Trophoblast cell (in vitro differentiated cells and primary cell): ENCODE measurements at regions not wholly inside any gene's neighbourhood (a gene's known extent, or its start where the extent isn't known, plus 50 kb on each side); places are given as distances from the start of the nearest gene placed in this dataset.
A peak's percentile ranks its signal among the peaks of the same experiment; 100 is the strongest.
"Not testable (repeated sequence)": the region's sequence is repeated elsewhere in the genome, so short reads cannot be mapped to it uniquely, and the experiment has no call there.

Experiments
- DNase-seq, 2 donors: peaks; one replicate each; pipeline ENCODE4 v3.0.0-alpha.2; 2016
- H2AFZ ChIP-seq: 2 replicates; pipeline ENCODE4 v1.6.1; 2013; ENCODE audit warnings: low read length, moderate library complexity, mild to moderate bottlenecking; ENCODE audit not compliant: insufficient read depth, poor library complexity
- H2AK5ac ChIP-seq: 2 replicates; pipeline ENCODE4 v1.6.1; 2013; ENCODE audit warnings: mild to moderate bottlenecking, low read length
- H2BK120ac ChIP-seq: 2 replicates; pipeline ENCODE4 v1.6.1; 2013; ENCODE audit warnings: low read length, mild to moderate bottlenecking, moderate library complexity; ENCODE audit not compliant: insufficient read depth, poor library complexity
- H2BK12ac ChIP-seq: 2 replicates; pipeline ENCODE4 v1.6.1; 2013; ENCODE audit warnings: mild to moderate bottlenecking, low read length, moderate library complexity
- H2BK5ac ChIP-seq: 2 replicates; pipeline ENCODE4 v1.6.1; 2013; ENCODE audit warnings: low read length, low read depth, moderate library complexity, mild to moderate bottlenecking; ENCODE audit not compliant: poor library complexity
- H3K14ac ChIP-seq: 2 replicates; pipeline ENCODE4 v1.6.1; 2013; ENCODE audit warnings: mild to moderate bottlenecking, low read length
- H3K18ac ChIP-seq: 2 replicates; pipeline ENCODE4 v1.6.1; 2013; ENCODE audit warnings: mild to moderate bottlenecking, low read length
- H3K23ac ChIP-seq: 2 replicates; pipeline ENCODE4 v1.6.1; 2013; ENCODE audit warnings: low read length
- H3K27ac ChIP-seq: 2 replicates; pipeline ENCODE4 v1.5.1; 2013; ENCODE audit warnings: low read depth, mild to moderate bottlenecking, inconsistent platforms, low read length, moderate library complexity
- H3K27me3 ChIP-seq: 2 replicates; pipeline ENCODE4 v1.6.1; 2013; ENCODE audit warnings: inconsistent platforms, mild to moderate bottlenecking, low read length, moderate library complexity; ENCODE audit not compliant: insufficient read depth
- H3K36me3 ChIP-seq, 2 experiments: 1 replicate in 1 of 2; 2 replicates in 1 of 2; pipeline ENCODE4 v1.6.1; 2013; ENCODE audit warnings: low read length in 2 of 2, mild to moderate bottlenecking in 2 of 2, moderate library complexity in 1 of 2; ENCODE audit not compliant: insufficient read depth in 2 of 2, control insufficient read depth in 1 of 2
- H3K4ac ChIP-seq: 2 replicates; pipeline ENCODE4 v1.6.1; 2013; ENCODE audit warnings: low read depth, mild to moderate bottlenecking, low read length, moderate library complexity
- H3K4me1 ChIP-seq, 2 experiments: 1 replicate in 1 of 2; 2 replicates in 1 of 2; pipeline ENCODE4 v1.6.1; 2013; ENCODE audit warnings: low read length in 2 of 2, mild to moderate bottlenecking in 2 of 2, moderate library complexity in 1 of 2; ENCODE audit not compliant: insufficient read depth in 2 of 2, control insufficient read depth in 1 of 2
- H3K4me2 ChIP-seq: 2 replicates; pipeline ENCODE4 v1.6.1; 2013; ENCODE audit warnings: inconsistent platforms, mild to moderate bottlenecking, low read length, moderate library complexity
- H3K4me3 ChIP-seq: 2 replicates; pipeline ENCODE4 v1.5.1; 2013; ENCODE audit warnings: mild to moderate bottlenecking, low read depth, low read length, inconsistent platforms
- H3K79me1 ChIP-seq: one replicate; pipeline ENCODE4 v1.6.1; 2013; ENCODE audit warnings: low read length
- H3K79me2 ChIP-seq: 2 replicates; pipeline ENCODE4 v1.6.1; 2013; ENCODE audit warnings: low read length, mild to moderate bottlenecking; ENCODE audit not compliant: control insufficient read depth, insufficient read depth, poor library complexity
- H3K9ac ChIP-seq: 2 replicates; pipeline ENCODE4 v1.6.1; 2013; ENCODE audit warnings: mild to moderate bottlenecking, low read length
- H3K9me3 ChIP-seq: 2 replicates; pipeline ENCODE4 v1.6.1; 2013; ENCODE audit warnings: low read depth, mild to moderate bottlenecking, control low read depth, inconsistent platforms, low read length; ENCODE audit not compliant: insufficient read depth
- H4K12ac ChIP-seq: 2 replicates; pipeline ENCODE4 v1.6.1; 2013; ENCODE audit warnings: low read depth, mild to moderate bottlenecking, low read length, moderate library complexity
- H4K8ac ChIP-seq: 2 replicates; pipeline ENCODE4 v1.6.1; 2013; ENCODE audit warnings: low read depth, mild to moderate bottlenecking, low read length, moderate library complexity
- H4K91ac ChIP-seq: one replicate; pipeline ENCODE4 v1.6.1; 2013; ENCODE audit warnings: low read depth, mild to moderate bottlenecking, low read length, moderate library complexity
- WGBS: extraction: QIAGEN DNeasy Blood & Tissue Kit; methylation state at CpG from one replicate; pipeline ENCODE4 v1.1.7; 2013; ENCODE audit warnings: missing lambda C conversion rate; ENCODE audit not compliant: insufficient read length, insufficient coverage; ENCODE audit errors: extremely low coverage; 5-methylcytosine and 5-hydroxymethylcytosine counted together

GRCh38 chr11:67758009-67758408, 83.6 kb upstream of the ALDH3B2 start:
- not testable (repeated sequence) for H2BK5ac ChIP-seq, H4K12ac ChIP-seq, H3K9ac ChIP-seq, H3K4me2 ChIP-seq, H3K4me3 ChIP-seq, H3K79me2 ChIP-seq, H2AK5ac ChIP-seq, H3K18ac ChIP-seq, H3K14ac ChIP-seq, H3K23ac ChIP-seq, H2BK120ac ChIP-seq, H3K79me1 ChIP-seq, H3K4ac ChIP-seq, H4K91ac ChIP-seq, H2AFZ ChIP-seq, H4K8ac ChIP-seq, H2BK12ac ChIP-seq, H3K36me3 ChIP-seq, H3K9me3 ChIP-seq, H3K27me3 ChIP-seq
- DNase-seq: peak in 1 of 2 donors; percentile 48
- peak overlapping the region; percentile 26 for H3K27ac ChIP-seq
- peaks cover 5 to 17% of the 10 kb centered on the region in 2 experiments for H3K4me1 ChIP-seq
- WGBS: no CpG with 5 or more reads among the region's 5 CpGs

GRCh38 chr11:67753820-67754219, 79.4 kb upstream of the ALDH3B2 start:
- not testable (repeated sequence) for H2BK120ac ChIP-seq, H3K9ac ChIP-seq, H2BK5ac ChIP-seq, H3K4ac ChIP-seq, H2AK5ac ChIP-seq, H3K4me2 ChIP-seq, H3K79me2 ChIP-seq, H4K12ac ChIP-seq, H3K27me3 ChIP-seq, H3K23ac ChIP-seq, H4K8ac ChIP-seq, H3K9me3 ChIP-seq, H2BK12ac ChIP-seq, H3K27ac ChIP-seq, H3K79me1 ChIP-seq, H3K18ac ChIP-seq, H4K91ac ChIP-seq, H3K36me3 ChIP-seq, H2AFZ ChIP-seq, H3K14ac ChIP-seq, H3K4me3 ChIP-seq
- no CpG with 5 or more reads among the region's 4 CpGs for WGBS
- DNase-seq: peak; percentile 19 to 57
- peaks cover 3 to 12% of the 10 kb centered on the region in 2 experiments for H3K4me1 ChIP-seq

GRCh38 chr11:67745181-67745726, 70.8 kb upstream of the ALDH3B2 start:
- Histone ChIP-seq H3K4me3 (no peak overlapping the region), H3K27me3 (no peaks in the 10 kb centered on the region), H3K4ac (no peak overlapping the region), H2BK12ac (no peak overlapping the region), H3K14ac (no peak overlapping the region), H3K9ac (no peak overlapping the region), H3K23ac (no peak overlapping the region), H3K18ac (no peak overlapping the region), H2BK120ac (no peak overlapping the region), H3K4me1 (no peaks in the 10 kb centered on the region), H4K91ac (no peak overlapping the region), H3K9me3 (peaks cover 1% of the 10 kb centered on the region), H4K12ac (no peak overlapping the region), H4K8ac (no peak overlapping the region), H3K79me2 (no peaks in the 10 kb centered on the region), H2AFZ (no peak overlapping the region), H3K79me1 (no peaks in the 10 kb centered on the region), H2BK5ac (no peak overlapping the region), H3K4me2 (no peak overlapping the region), H3K36me3 (peaks cover 0 to 2% of the 10 kb centered on the region in 2 experiments), H2AK5ac (no peak overlapping the region), H3K27ac (no peak overlapping the region)
- DNase-seq: no peak
- no CpG with 5 or more reads among the region's 11 CpGs for WGBS

GRCh38 chr11:67744231-67744630, 69.8 kb upstream of the ALDH3B2 start:
- H2BK5ac ChIP-seq, H3K4me1 ChIP-seq, H3K79me2 ChIP-seq, DNase-seq, H3K18ac ChIP-seq, H4K8ac ChIP-seq, H4K12ac ChIP-seq, H3K4me3 ChIP-seq, H3K27me3 ChIP-seq, H3K27ac ChIP-seq, H3K14ac ChIP-seq, H3K4ac ChIP-seq, H2BK120ac ChIP-seq, H3K9ac ChIP-seq, H2AK5ac ChIP-seq, H2BK12ac ChIP-seq, H3K4me2 ChIP-seq, H4K91ac ChIP-seq, H3K36me3 ChIP-seq, H3K9me3 ChIP-seq, H3K79me1 ChIP-seq, H3K23ac ChIP-seq, H2AFZ ChIP-seq: not testable (repeated sequence)
- WGBS: no CpG with 5 or more reads among the region's 9 CpGs
